ENCODE measurements at regions not wholly inside any gene's neighbourhood (a gene's known extent, or its start where the extent isn't known, plus 50 kb on each side); places are given as distances from the start of the nearest gene placed in this dataset.

DNA sequence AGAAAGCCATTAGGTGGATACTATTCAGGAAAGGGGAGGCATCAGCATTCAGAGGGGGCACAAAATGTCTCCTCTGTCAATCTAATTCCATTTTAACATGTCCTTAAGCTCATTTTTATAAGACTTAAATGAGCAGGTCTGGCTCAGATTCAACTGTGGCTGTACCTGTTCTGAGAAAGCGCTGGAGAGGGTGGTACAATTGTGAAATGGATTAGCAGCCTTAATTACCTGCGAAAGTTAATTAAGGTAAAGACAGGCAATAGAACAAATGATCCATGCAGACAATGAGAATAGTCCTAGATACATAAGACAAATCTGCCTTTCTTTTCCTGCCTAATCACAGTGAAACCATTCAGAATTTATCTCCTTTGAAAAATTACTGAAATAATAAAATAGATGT lies 96.2 kb downstream of the TAF11L14 start:
- TF ChIP-seq, protein P1, sequence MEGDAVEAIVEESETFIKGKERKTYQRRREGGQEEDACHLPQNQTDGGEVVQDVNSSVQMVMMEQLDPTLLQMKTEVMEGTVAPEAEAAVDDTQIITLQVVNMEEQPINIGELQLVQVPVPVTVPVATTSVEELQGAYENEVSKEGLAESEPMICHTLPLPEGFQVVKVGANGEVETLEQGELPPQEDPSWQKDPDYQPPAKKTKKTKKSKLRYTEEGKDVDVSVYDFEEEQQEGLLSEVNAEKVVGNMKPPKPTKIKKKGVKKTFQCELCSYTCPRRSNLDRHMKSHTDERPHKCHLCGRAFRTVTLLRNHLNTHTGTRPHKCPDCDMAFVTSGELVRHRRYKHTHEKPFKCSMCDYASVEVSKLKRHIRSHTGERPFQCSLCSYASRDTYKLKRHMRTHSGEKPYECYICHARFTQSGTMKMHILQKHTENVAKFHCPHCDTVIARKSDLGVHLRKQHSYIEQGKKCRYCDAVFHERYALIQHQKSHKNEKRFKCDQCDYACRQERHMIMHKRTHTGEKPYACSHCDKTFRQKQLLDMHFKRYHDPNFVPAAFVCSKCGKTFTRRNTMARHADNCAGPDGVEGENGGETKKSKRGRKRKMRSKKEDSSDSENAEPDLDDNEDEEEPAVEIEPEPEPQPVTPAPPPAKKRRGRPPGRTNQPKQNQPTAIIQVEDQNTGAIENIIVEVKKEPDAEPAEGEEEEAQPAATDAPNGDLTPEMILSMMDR (conservative IDR thresholded peaks at IDR 0.05; ENCODE audit: low read depth in 2 of 2) = no peak
- TF ChIP-seq EZH2phosphoT487 (IDR thresholded peaks at IDR 0.05; ENCODE audit: unreplicated experiment) = no peak
